K562 (cell line): ENCODE measurements at regions not wholly inside any gene's neighbourhood (a gene's known extent, or its start where the extent isn't known, plus 50 kb on each side); places are given as distances from the start of the nearest gene placed in this dataset.

ENCODE experiments used
- ELF1 ChIP-seq: fragments of 200-800 bp; sonication (Bioruptor generic); IDR thresholded peaks from 2 replicates; pipeline ENCODE4 v1.6.1; 2016; ENCODE audit warnings: missing genetic modification characterization, missing compliant biosample characterization
- HDGF ChIP-seq: fragments of 450-650 bp; IDR thresholded peaks from 2 replicates; pipeline ENCODE4 v1.6.1; 2016
- HMG20A ChIP-seq: fragments of 450-650 bp; formaldehyde crosslinking; conservative IDR thresholded peaks from 2 replicates; pipeline ENCODE4 v1.4.0; 2020; ENCODE audit warnings: mild to moderate bottlenecking, mixed read lengths
- HMG20B ChIP-seq: fragments of 250-450 bp; sonication (Bioruptor Pico); IDR thresholded peaks from 2 replicates; pipeline ENCODE4 v1.5.0; 2021; ENCODE audit warnings: mild to moderate bottlenecking
- TAF7 ChIP-seq: fragments of 450-650 bp; IDR thresholded peaks from 2 replicates; pipeline ENCODE4 v1.6.1; 2016; ENCODE audit warnings: missing genetic modification characterization, missing compliant biosample characterization
- ZNF583 ChIP-seq: fragments of 250-450 bp; sonication (Bioruptor Pico); IDR thresholded peaks from 2 replicates; pipeline ENCODE4 v1.4.0; 2020
- TF ChIP-seq, protein P1 (sequence below): fragments of 450-650 bp; IDR thresholded peaks from 2 replicates; pipeline ENCODE4 v1.6.1; 2016; ENCODE audit warnings: mild to moderate bottlenecking, moderate library complexity
- TF ChIP-seq, protein P2 (sequence below): sonication (generic); formaldehyde crosslinking; IDR thresholded peaks from 2 replicates; pipeline ENCODE4 v1.8.0; 2023; ENCODE audit warnings: mild to moderate bottlenecking, missing genetic modification reagents
- TF ChIP-seq, protein P3 (sequence below): sonication (generic); formaldehyde crosslinking; IDR thresholded peaks from 2 replicates; pipeline ENCODE4 v1.8.0; 2023; ENCODE audit warnings: mild to moderate bottlenecking, missing genetic modification reagents
- TF ChIP-seq, protein P4 (sequence below): fragments of 250-450 bp; sonication (Bioruptor Pico); IDR thresholded peaks from 2 replicates; pipeline ENCODE4 v1.9.0; 2021; ENCODE audit warnings: mild to moderate bottlenecking, inconsistent platforms

DNA sequence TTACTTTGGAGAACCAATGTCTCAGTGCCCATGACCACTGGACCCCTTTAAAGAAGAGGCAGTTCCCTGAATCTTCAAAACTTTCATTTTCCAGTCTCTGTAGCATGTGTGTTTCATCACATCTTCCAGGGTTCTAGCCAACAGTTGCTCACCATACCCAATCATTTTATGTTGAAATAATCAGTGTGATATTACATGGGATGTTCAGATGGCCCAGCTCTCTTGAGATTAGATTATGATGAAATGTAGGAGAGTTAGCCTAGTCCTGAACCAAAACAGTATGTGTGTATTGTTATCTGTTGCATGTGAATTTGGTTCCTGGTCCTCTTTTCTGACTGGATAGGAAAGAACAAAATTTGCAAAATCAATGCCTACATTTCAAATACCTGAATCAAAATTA lies 144.5 kb downstream of the ANKRD7 start (continued):
- TF ChIP-seq, protein P1, sequence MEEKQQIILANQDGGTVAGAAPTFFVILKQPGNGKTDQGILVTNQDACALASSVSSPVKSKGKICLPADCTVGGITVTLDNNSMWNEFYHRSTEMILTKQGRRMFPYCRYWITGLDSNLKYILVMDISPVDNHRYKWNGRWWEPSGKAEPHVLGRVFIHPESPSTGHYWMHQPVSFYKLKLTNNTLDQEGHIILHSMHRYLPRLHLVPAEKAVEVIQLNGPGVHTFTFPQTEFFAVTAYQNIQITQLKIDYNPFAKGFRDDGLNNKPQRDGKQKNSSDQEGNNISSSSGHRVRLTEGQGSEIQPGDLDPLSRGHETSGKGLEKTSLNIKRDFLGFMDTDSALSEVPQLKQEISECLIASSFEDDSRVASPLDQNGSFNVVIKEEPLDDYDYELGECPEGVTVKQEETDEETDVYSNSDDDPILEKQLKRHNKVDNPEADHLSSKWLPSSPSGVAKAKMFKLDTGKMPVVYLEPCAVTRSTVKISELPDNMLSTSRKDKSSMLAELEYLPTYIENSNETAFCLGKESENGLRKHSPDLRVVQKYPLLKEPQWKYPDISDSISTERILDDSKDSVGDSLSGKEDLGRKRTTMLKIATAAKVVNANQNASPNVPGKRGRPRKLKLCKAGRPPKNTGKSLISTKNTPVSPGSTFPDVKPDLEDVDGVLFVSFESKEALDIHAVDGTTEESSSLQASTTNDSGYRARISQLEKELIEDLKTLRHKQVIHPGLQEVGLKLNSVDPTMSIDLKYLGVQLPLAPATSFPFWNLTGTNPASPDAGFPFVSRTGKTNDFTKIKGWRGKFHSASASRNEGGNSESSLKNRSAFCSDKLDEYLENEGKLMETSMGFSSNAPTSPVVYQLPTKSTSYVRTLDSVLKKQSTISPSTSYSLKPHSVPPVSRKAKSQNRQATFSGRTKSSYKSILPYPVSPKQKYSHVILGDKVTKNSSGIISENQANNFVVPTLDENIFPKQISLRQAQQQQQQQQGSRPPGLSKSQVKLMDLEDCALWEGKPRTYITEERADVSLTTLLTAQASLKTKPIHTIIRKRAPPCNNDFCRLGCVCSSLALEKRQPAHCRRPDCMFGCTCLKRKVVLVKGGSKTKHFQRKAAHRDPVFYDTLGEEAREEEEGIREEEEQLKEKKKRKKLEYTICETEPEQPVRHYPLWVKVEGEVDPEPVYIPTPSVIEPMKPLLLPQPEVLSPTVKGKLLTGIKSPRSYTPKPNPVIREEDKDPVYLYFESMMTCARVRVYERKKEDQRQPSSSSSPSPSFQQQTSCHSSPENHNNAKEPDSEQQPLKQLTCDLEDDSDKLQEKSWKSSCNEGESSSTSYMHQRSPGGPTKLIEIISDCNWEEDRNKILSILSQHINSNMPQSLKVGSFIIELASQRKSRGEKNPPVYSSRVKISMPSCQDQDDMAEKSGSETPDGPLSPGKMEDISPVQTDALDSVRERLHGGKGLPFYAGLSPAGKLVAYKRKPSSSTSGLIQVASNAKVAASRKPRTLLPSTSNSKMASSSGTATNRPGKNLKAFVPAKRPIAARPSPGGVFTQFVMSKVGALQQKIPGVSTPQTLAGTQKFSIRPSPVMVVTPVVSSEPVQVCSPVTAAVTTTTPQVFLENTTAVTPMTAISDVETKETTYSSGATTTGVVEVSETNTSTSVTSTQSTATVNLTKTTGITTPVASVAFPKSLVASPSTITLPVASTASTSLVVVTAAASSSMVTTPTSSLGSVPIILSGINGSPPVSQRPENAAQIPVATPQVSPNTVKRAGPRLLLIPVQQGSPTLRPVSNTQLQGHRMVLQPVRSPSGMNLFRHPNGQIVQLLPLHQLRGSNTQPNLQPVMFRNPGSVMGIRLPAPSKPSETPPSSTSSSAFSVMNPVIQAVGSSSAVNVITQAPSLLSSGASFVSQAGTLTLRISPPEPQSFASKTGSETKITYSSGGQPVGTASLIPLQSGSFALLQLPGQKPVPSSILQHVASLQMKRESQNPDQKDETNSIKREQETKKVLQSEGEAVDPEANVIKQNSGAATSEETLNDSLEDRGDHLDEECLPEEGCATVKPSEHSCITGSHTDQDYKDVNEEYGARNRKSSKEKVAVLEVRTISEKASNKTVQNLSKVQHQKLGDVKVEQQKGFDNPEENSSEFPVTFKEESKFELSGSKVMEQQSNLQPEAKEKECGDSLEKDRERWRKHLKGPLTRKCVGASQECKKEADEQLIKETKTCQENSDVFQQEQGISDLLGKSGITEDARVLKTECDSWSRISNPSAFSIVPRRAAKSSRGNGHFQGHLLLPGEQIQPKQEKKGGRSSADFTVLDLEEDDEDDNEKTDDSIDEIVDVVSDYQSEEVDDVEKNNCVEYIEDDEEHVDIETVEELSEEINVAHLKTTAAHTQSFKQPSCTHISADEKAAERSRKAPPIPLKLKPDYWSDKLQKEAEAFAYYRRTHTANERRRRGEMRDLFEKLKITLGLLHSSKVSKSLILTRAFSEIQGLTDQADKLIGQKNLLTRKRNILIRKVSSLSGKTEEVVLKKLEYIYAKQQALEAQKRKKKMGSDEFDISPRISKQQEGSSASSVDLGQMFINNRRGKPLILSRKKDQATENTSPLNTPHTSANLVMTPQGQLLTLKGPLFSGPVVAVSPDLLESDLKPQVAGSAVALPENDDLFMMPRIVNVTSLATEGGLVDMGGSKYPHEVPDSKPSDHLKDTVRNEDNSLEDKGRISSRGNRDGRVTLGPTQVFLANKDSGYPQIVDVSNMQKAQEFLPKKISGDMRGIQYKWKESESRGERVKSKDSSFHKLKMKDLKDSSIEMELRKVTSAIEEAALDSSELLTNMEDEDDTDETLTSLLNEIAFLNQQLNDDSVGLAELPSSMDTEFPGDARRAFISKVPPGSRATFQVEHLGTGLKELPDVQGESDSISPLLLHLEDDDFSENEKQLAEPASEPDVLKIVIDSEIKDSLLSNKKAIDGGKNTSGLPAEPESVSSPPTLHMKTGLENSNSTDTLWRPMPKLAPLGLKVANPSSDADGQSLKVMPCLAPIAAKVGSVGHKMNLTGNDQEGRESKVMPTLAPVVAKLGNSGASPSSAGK, result no peak
- TF ChIP-seq ZNF583, result no peak
- TF ChIP-seq HMG20A (CRISPR knock-in tag), result no peak
- TF ChIP-seq ELF1 (tag), result no peak
- TF ChIP-seq TAF7 (tag), result no peak
- TF ChIP-seq, protein P2, sequence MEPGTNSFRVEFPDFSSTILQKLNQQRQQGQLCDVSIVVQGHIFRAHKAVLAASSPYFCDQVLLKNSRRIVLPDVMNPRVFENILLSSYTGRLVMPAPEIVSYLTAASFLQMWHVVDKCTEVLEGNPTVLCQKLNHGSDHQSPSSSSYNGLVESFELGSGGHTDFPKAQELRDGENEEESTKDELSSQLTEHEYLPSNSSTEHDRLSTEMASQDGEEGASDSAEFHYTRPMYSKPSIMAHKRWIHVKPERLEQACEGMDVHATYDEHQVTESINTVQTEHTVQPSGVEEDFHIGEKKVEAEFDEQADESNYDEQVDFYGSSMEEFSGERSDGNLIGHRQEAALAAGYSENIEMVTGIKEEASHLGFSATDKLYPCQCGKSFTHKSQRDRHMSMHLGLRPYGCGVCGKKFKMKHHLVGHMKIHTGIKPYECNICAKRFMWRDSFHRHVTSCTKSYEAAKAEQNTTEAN, result no peak
- TF ChIP-seq HMG20B (CRISPR knock-in tag), result no peak
- TF ChIP-seq, protein P3, sequence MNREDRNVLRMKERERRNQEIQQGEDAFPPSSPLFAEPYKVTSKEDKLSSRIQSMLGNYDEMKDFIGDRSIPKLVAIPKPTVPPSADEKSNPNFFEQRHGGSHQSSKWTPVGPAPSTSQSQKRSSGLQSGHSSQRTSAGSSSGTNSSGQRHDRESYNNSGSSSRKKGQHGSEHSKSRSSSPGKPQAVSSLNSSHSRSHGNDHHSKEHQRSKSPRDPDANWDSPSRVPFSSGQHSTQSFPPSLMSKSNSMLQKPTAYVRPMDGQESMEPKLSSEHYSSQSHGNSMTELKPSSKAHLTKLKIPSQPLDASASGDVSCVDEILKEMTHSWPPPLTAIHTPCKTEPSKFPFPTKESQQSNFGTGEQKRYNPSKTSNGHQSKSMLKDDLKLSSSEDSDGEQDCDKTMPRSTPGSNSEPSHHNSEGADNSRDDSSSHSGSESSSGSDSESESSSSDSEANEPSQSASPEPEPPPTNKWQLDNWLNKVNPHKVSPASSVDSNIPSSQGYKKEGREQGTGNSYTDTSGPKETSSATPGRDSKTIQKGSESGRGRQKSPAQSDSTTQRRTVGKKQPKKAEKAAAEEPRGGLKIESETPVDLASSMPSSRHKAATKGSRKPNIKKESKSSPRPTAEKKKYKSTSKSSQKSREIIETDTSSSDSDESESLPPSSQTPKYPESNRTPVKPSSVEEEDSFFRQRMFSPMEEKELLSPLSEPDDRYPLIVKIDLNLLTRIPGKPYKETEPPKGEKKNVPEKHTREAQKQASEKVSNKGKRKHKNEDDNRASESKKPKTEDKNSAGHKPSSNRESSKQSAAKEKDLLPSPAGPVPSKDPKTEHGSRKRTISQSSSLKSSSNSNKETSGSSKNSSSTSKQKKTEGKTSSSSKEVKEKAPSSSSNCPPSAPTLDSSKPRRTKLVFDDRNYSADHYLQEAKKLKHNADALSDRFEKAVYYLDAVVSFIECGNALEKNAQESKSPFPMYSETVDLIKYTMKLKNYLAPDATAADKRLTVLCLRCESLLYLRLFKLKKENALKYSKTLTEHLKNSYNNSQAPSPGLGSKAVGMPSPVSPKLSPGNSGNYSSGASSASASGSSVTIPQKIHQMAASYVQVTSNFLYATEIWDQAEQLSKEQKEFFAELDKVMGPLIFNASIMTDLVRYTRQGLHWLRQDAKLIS (CRISPR knock-in tag), result no peak
- TF ChIP-seq HDGF, result no peak
- TF ChIP-seq, protein P4, sequence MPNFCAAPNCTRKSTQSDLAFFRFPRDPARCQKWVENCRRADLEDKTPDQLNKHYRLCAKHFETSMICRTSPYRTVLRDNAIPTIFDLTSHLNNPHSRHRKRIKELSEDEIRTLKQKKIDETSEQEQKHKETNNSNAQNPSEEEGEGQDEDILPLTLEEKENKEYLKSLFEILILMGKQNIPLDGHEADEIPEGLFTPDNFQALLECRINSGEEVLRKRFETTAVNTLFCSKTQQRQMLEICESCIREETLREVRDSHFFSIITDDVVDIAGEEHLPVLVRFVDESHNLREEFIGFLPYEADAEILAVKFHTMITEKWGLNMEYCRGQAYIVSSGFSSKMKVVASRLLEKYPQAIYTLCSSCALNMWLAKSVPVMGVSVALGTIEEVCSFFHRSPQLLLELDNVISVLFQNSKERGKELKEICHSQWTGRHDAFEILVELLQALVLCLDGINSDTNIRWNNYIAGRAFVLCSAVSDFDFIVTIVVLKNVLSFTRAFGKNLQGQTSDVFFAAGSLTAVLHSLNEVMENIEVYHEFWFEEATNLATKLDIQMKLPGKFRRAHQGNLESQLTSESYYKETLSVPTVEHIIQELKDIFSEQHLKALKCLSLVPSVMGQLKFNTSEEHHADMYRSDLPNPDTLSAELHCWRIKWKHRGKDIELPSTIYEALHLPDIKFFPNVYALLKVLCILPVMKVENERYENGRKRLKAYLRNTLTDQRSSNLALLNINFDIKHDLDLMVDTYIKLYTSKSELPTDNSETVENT (CRISPR knock-in tag), result no peak
